B cell (primary cell): ENCODE measurements at regions not wholly inside any gene's neighbourhood (a gene's known extent, or its start where the extent isn't known, plus 50 kb on each side); places are given as distances from the start of the nearest gene placed in this dataset.

Source experiments
- ATAC-seq: fragments of 200-7000 bp; cut with Tn5 transposase; one replicate; pipeline ENCODE4 v1.10.0; 2021; ENCODE audit warnings: low read depth, mild to moderate bottlenecking, moderate number of reproducible peaks, moderate library complexity
- CTCF ChIA-PET: fragments of 350-600 bp; sonication (Branson Sonifier 250); formaldehyde crosslinking; loops from one replicate; lab custom pipeline; 2021; ENCODE audit warnings: antibody characterized with exemption, inconsistent platforms; lab: Charles Lee
- POLR2A ChIA-PET: fragments of 350-600 bp; sonication (Branson Sonifier 250); formaldehyde crosslinking; loops from one replicate; lab custom pipeline; 2021; ENCODE audit warnings: antibody characterized with exemption; lab: Charles Lee
- DNase-seq: peaks from one replicate; pipeline ENCODE4 v3.0.0; 2013
- H2AFZ ChIP-seq: 2 replicates; pipeline ENCODE4 v1.6.1; 2012; ENCODE audit warnings: mild to moderate bottlenecking, low read depth, low read length; ENCODE audit not compliant: insufficient read depth, poor library complexity, severe bottlenecking
- H3K27ac ChIP-seq, 2 donors: 1 replicate in 1 of 2; 2 replicates in 1 of 2; pipeline ENCODE4 v1.5.1; 2012 to 2013; ENCODE audit warnings: low read length in 2 of 2, mild to moderate bottlenecking in 2 of 2, moderate library complexity in 1 of 2
- H3K27me3 ChIP-seq, 4 experiments: fragments of 200-600 bp in 1 of 4; sonication (generic) in 1 of 4; replicated peaks in 1 of 4; 1 replicate in 2 of 4; 2 replicates in 2 of 4; pipeline versions ENCODE4 v1.6.1 to v1.7.0; 2013 to 2016; ENCODE audit warnings: low read length in 3 of 4, mild to moderate bottlenecking in 2 of 4, mixed read lengths in 1 of 4, moderate library complexity in 1 of 4; ENCODE audit not compliant: insufficient read depth in 4 of 4, control insufficient read depth in 3 of 4; ENCODE audit errors: control extremely low read depth in 1 of 4
- H3K36me3 ChIP-seq, 2 experiments: replicated peaks in 1 of 2; 1 replicate in 1 of 2; 2 replicates in 1 of 2; pipeline versions ENCODE4 v1.6.1 to v1.7.1; 2013; ENCODE audit warnings: low read length in 1 of 2; ENCODE audit not compliant: insufficient read depth in 2 of 2, control insufficient read depth in 1 of 2; ENCODE audit errors: control extremely low read depth in 1 of 2, extremely low read depth in 1 of 2
- H3K4me1 ChIP-seq, 2 donors: fragments of 200-600 bp in 1 of 2; sonication (generic) in 1 of 2; 1 replicate in 1 of 2; 2 replicates in 1 of 2; pipeline versions ENCODE4 v1.5.1 to v1.6.1; 2013 to 2017; ENCODE audit warnings: low read length in 2 of 2; ENCODE audit not compliant: control insufficient read depth in 2 of 2, insufficient read depth in 2 of 2
- H3K4me2 ChIP-seq: replicated peaks from 2 replicates; pipeline ENCODE3; 2012; ENCODE audit warnings: mild to moderate bottlenecking, low read depth, low read length; ENCODE audit not compliant: poor library complexity, severe bottlenecking
- H3K4me3 ChIP-seq, 5 experiments: fragments of 200-600 bp in 1 of 5; sonication (generic) in 1 of 5; 1 replicate in 3 of 5; 2 replicates in 2 of 5; pipeline versions ENCODE4 v1.5.1 to v1.7.0; 2011 to 2016; ENCODE audit warnings: low read length in 4 of 5, mild to moderate bottlenecking in 4 of 5, low read depth in 2 of 5, control low read depth in 1 of 5, moderate library complexity in 1 of 5; ENCODE audit not compliant: insufficient read depth in 1 of 5; ENCODE audit errors: control extremely low read depth in 1 of 5, extremely low read depth in 1 of 5
- H3K79me2 ChIP-seq: fragments of 200-600 bp; sonication (generic); one replicate; pipeline ENCODE4 v1.6.0; 2016; ENCODE audit warnings: low read length; ENCODE audit not compliant: control insufficient read depth, insufficient read depth
- H3K9ac ChIP-seq: fragments of 200-600 bp; sonication (generic); 2 replicates; pipeline ENCODE4 v1.6.1; 2017; ENCODE audit warnings: mild to moderate bottlenecking, low read length, moderate library complexity
- H3K9me3 ChIP-seq, 3 donors: one replicate each; pipeline versions ENCODE4 v1.6.1 to v1.7.1; 2013; ENCODE audit warnings: low read length in 2 of 3; ENCODE audit not compliant: control insufficient read depth in 2 of 3, insufficient read depth in 1 of 3; ENCODE audit errors: control extremely low read depth in 1 of 3
- H4K20me1 ChIP-seq: 2 replicates; pipeline ENCODE4 v1.6.0; 2012; ENCODE audit warnings: mild to moderate bottlenecking, low read length; ENCODE audit not compliant: insufficient read depth, control insufficient read depth, poor library complexity, severe bottlenecking
- H3K27ac Mint-ChIP-seq: one replicate; pipeline ENCODE4 v1.8.0; 2021; ENCODE audit warnings: mixed read lengths
- H3K27me3 Mint-ChIP-seq: one replicate; pipeline ENCODE4 v1.8.0; 2021; ENCODE audit warnings: mixed read lengths
- H3K4me1 Mint-ChIP-seq: one replicate; pipeline ENCODE4 v1.8.0; 2021; ENCODE audit warnings: mixed read lengths
- H3K4me3 Mint-ChIP-seq: one replicate; pipeline ENCODE4 v1.8.0; 2021; ENCODE audit warnings: mixed read lengths
- H3K9me3 Mint-ChIP-seq: one replicate; pipeline ENCODE4 v1.8.0; 2022; ENCODE audit warnings: mixed read lengths; ENCODE audit not compliant: insufficient read depth
- EZH2 ChIP-seq: IDR thresholded peaks from 2 replicates; pipeline ENCODE4 v1.6.1; 2012; ENCODE audit warnings: borderline replicate concordance, low read depth, mild to moderate bottlenecking, moderate library complexity, low read length; ENCODE audit not compliant: insufficient read depth, poor library complexity, severe bottlenecking
- WGBS: methylation state at CpG from one replicate; pipeline ENCODE4 v1.1.5; 2013; ENCODE audit warnings: missing lambda C conversion rate; ENCODE audit not compliant: insufficient coverage; 5-methylcytosine and 5-hydroxymethylcytosine counted together
- intact Hi-C: fragments of 100-400 bp; cut with micrococcal nuclease; formaldehyde crosslinking; loops from one replicate; pipeline ENCODE4 v1.10.0; 2022
- TF ChIP-seq, protein P1 (sequence below): fragments of 200-600 bp; IDR thresholded peaks from one replicate; pipeline ENCODE4 v1.8.0; 2022; ENCODE audit warnings: antibody characterized with exemption, mild to moderate bottlenecking

DNA sequence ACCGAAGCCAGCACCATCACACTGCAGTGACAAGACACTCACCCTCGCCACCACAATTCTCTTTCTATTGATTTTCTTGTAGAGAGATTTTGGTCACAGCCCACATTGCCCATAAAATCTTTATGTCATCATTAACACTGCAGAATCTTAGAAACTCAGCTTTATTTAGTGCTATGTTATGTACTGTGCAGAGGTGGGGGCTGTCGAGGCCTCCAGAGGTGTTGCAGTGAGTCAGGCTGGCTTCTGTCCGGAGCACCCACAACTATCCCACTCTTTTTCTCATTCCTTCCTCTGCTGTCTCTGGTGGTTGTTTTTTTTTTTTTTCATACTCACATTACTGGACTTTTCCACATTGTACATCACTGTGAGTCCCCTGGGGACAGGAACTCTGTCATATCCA, 677.4 kb upstream of the HS6ST1 start:
- DNase-seq (no peak), ATAC-seq (no peak)
- H3K4me1 ChIP-seq = no peaks in the 10 kb centered on the region
- no peaks in the 10 kb centered on the region for H3K4me1 Mint-ChIP-seq
- H3K4me2 ChIP-seq = no peak overlapping the region
- no CpG with 5 or more reads among the region's 4 CpGs for WGBS
- H3K27ac ChIP-seq = no peak overlapping the region
- no peak overlapping the region for H3K9ac ChIP-seq
- H3K9me3 ChIP-seq = peaks cover 0 to 5% (median 0%) of the 10 kb centered on the region in 3 donors
- no peaks in the 10 kb centered on the region for H4K20me1 ChIP-seq
- H3K27me3 Mint-ChIP-seq = peaks cover 12% of the 10 kb centered on the region
- ChIA-PET CTCF (no interaction called here), POLR2A (no interaction called here)
- H3K27me3 ChIP-seq = no peaks in the 10 kb centered on the region
- TF ChIP-seq, protein P1, sequence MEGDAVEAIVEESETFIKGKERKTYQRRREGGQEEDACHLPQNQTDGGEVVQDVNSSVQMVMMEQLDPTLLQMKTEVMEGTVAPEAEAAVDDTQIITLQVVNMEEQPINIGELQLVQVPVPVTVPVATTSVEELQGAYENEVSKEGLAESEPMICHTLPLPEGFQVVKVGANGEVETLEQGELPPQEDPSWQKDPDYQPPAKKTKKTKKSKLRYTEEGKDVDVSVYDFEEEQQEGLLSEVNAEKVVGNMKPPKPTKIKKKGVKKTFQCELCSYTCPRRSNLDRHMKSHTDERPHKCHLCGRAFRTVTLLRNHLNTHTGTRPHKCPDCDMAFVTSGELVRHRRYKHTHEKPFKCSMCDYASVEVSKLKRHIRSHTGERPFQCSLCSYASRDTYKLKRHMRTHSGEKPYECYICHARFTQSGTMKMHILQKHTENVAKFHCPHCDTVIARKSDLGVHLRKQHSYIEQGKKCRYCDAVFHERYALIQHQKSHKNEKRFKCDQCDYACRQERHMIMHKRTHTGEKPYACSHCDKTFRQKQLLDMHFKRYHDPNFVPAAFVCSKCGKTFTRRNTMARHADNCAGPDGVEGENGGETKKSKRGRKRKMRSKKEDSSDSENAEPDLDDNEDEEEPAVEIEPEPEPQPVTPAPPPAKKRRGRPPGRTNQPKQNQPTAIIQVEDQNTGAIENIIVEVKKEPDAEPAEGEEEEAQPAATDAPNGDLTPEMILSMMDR = no peak
- no peak for TF ChIP-seq EZH2
- H3K4me3 Mint-ChIP-seq = no peak overlapping the region
- H3K36me3 ChIP-seq = no peaks in the 10 kb centered on the region
- no peak overlapping the region for H3K4me3 ChIP-seq
- intact Hi-C loops = no loop called here
- no peaks in the 10 kb centered on the region for H3K79me2 ChIP-seq
- no peaks in the 10 kb centered on the region for H3K9me3 Mint-ChIP-seq
- no peak overlapping the region for H2AFZ ChIP-seq
- no peak overlapping the region for H3K27ac Mint-ChIP-seq

DNA sequence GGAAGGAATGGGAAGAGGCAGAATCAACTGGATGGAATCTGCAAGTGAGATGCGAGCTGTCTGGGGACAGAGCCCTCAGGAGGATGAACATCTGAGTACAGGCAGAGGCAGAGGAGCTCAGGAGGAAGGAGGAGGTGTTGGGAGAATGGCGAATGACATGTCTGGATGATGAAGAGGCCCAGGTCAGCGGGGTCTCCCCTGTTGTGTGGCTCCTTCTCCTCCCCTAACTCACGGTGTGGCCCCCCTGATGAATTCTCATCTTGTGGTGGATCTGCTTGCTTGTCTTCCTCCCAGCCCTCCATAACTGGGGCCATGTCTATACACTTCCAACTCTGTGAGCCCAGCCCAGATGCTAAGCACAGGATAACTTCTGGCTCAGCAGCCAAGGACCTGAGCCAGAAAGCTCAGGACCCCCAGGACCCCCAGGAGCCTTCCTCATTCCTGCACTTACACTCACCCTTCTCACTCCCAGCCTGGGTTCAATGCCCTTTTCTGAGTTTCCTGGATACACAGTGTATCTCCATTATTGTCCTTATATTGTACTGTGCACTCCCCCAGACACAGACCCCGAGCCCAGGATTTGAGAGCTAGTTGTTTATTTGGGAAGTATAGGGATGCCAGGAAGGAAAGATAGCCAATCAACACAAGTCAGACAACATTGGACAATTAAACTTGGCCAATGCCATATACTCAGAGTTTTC, 678.6 kb upstream of the HS6ST1 start:
- CTCF ChIA-PET = no interaction called here

More for the DNA sequence above, 678.6 kb upstream of the HS6ST1 start:
- POLR2A ChIA-PET = no interaction called here
- ATAC-seq (no peak), DNase-seq (no peak)
- H3K79me2 ChIP-seq = no peaks in the 10 kb centered on the region
- intact Hi-C loops = no loop called here
- Mint-ChIP-seq H3K9me3 (no peaks in the 10 kb centered on the region), H3K4me1 (no peaks in the 10 kb centered on the region), H3K27ac (no peak overlapping the region), H3K27me3 (peaks cover 4% of the 10 kb centered on the region), H3K4me3 (no peak overlapping the region)
- TF ChIP-seq, protein P1 = no peak
- no peak for TF ChIP-seq EZH2
- no peaks in the 10 kb centered on the region for H3K36me3 ChIP-seq
- H3K4me1 ChIP-seq = no peaks in the 10 kb centered on the region
- H3K9me3 ChIP-seq = peaks cover 0 to 5% (median 0%) of the 10 kb centered on the region in 3 donors
- H2AFZ ChIP-seq = no peak overlapping the region
- H3K4me2 ChIP-seq = no peak overlapping the region
- no peak overlapping the region for H3K27ac ChIP-seq
- no peak overlapping the region for H3K9ac ChIP-seq
- no peaks in the 10 kb centered on the region for H4K20me1 ChIP-seq
- whole genome bisulfite sequencing = 85% methylated on average over 3 of the region's 5 CpGs
- H3K4me3 ChIP-seq = no peak overlapping the region
- no peaks in the 10 kb centered on the region for H3K27me3 ChIP-seq
